HFF-Myc (cell line): ENCODE measurements at regions not wholly inside any gene's neighbourhood (a gene's known extent, or its start where the extent isn't known, plus 50 kb on each side); places are given as distances from the start of the nearest gene placed in this dataset.

Experiments
- DNase-seq: peaks from one replicate; pipeline ENCODE4 v3.0.0-alpha.2; 2011; ENCODE audit warnings: low read depth; ENCODE audit errors: extremely low read depth
- H3K4me3 ChIP-seq: replicated peaks from 2 replicates; pipeline ENCODE4 v1.5.1; 2011; ENCODE audit warnings: low read depth, mild to moderate bottlenecking, control low read depth, low read length
- TF ChIP-seq, protein P1 (sequence below): IDR thresholded peaks from 2 replicates; pipeline ENCODE4 v1.5.1; 2012; ENCODE audit warnings: mild to moderate bottlenecking, low read depth, low read length, control low read depth; ENCODE audit errors: missing control alignments

DNA sequence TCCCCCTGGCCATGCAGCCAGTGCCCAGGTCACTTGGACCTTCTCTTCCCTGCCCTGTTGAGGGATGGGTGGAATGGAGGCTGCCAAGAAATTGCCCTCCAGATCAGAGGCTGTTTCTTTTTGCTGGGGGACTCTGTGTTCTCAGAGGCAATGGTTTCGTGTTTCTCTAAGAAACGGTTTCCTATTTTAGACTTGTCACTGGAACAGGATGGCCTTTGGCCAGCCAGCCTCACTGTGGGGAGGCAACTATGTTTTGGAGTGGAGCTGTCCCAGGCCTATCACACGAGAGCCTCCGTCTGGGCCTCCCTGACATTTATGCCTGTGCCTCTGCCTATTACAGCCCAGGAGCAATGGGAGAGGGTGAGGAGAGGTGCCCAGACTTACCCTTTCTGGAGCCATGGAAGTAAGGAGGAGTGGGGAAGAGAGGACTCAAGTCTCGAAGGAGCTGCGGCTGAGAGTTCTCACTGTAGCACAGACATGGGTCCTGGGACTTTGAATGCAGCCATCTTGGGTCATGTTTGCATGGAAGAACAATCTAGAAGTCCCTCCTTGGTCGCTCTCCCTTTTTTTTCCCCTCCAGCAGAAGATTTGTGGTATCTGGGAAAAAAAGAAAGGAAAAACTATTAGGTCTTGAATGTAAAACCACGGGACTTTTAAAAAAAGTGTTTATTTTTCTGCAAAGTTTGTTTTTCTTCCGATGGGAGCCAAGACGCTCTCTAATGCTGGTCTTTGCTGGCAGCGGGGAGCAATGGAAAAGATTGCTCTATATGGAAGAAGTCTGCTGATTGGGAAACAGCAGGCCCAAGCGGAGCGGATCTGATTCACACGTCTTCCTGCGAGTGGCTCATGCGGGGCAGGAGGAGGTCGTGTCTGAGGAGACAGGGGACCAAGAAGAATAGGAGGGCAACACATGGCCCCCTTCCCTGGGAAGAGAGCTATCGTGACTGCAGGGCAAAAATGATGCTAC, 219.2 kb downstream of the FOXD2 start:
- TF ChIP-seq, protein P1, sequence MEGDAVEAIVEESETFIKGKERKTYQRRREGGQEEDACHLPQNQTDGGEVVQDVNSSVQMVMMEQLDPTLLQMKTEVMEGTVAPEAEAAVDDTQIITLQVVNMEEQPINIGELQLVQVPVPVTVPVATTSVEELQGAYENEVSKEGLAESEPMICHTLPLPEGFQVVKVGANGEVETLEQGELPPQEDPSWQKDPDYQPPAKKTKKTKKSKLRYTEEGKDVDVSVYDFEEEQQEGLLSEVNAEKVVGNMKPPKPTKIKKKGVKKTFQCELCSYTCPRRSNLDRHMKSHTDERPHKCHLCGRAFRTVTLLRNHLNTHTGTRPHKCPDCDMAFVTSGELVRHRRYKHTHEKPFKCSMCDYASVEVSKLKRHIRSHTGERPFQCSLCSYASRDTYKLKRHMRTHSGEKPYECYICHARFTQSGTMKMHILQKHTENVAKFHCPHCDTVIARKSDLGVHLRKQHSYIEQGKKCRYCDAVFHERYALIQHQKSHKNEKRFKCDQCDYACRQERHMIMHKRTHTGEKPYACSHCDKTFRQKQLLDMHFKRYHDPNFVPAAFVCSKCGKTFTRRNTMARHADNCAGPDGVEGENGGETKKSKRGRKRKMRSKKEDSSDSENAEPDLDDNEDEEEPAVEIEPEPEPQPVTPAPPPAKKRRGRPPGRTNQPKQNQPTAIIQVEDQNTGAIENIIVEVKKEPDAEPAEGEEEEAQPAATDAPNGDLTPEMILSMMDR: no peak
- no peak overlapping the region for H3K4me3 ChIP-seq
- no peak for DNase-seq

DNA sequence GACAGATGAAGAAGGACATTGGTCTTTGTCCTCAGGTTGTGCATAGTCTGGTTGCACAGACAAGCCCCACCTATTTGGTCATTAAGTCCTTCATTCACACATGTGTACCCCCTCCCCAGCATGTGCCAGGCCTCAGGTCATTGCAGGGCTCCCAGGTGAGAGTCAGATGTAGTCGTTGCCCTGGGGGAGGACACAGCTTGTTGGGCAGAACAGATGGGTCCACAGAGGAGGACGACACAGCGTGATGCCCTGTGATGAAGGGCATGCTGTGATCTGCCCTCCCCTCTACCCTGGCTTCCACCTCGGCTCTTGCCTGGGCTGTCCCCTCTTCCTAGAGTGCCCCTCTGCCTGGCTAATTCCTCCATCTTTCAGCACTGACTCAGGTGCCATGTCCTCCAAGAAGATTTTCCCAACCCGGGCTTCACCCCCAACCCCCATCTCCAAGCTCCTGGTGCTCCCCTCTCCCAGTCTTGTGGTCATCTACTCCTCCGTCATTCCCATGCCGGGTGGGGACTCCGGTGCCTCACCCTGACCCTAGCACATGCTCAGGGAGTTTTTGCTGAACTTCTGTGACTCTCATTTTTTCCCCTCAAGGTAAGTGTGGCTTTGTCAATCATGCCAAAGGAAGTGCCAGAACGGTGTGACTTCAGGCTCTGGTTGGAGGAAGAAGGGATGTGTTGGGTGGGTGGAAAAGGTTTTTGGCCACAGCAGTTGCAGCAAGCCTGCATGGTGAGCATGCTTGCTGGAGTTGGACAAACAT, 220.5 kb downstream of the FOXD2 start:
- TF ChIP-seq, protein P1: no peak
- DNase-seq: no peak
- no peak overlapping the region for H3K4me3 ChIP-seq

DNA sequence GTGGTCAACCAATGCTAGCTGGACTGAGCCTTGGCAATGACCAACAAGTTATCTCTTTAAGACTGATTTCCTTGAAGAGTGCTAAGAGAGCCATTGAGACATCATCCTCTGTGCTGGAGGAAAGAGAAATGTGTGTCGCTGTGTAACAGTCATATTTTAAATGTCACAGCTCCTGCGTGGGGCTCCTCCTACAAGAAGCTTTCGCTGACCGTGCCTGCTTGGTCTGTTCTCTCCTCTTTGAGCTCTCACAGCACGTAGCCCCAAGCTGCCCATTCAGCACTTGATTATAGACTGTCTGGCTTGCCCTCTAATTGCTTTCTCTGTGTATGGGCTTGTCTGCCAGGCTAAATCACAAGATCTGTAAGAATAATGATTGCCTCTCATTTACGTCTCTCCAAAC, 221.3 kb downstream of the FOXD2 start:
- TF ChIP-seq, protein P1: no peak
- DNase-seq: no peak
- no peak overlapping the region for H3K4me3 ChIP-seq

DNA sequence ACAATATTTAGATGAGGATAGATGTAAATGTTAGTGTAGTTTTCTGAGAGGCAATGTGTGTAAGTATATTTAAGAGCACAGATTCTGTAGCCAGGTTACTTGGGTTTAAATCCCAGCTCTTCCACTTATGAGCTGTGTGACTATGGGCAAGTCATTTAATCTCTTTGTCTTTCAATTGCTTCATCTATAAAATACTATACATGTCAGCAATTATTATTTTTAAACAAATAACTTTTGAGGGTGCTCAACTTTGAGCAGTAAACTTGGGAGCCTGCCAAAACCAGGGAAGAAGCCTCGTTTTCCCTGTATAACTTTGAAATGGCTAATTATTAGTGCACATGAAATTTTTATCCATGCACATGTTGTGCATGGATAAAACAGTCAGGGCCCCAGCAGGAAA, 222.8 kb downstream of the FOXD2 start:
- DNase-seq: no peak
- no peak overlapping the region for H3K4me3 ChIP-seq
- TF ChIP-seq, protein P1: no peak

DNA sequence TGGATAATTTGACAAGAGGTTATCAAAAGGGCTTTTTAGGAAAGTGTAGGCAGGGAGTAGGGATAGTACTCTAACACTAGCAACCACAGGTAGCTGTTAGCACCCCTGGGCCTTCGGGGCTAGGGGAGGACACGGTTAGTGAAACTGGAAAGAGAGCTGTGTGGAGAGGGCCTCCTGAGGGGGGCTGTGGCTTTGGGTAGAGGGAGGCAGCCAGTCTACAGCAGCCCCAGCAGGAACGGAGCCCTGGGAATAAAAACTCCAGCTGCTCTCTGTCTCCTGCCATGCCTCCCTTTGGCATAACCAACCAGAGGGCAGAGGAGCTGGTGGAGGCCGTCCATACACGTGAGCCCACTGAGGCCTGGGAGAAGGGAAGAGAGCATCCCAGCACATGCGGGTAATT, 223.2 kb downstream of the FOXD2 start:
- no peak overlapping the region for H3K4me3 ChIP-seq
- TF ChIP-seq, protein P1: no peak
- DNase-seq: no peak

DNA sequence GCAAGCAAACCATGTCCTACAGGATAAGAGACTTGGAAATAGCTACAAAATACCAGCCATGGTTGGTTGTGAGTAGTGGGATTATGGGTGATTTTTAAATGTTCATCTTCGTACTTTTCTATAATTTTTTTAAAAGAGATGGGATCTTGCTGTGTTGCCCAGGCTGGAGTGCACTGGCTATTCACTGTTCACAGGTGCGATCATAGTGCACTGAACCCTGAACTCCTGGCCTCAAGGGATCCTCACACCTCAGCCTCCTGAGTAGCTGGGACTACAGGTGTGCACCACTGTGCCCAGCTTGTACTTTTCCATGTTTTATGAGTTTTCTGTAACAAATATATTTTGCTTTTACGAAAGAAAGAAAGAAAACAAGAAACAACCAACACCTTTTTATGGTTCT, 224.2 kb downstream of the FOXD2 start:
- no peak overlapping the region for H3K4me3 ChIP-seq
- TF ChIP-seq, protein P1: no peak
- DNase-seq: no peak
